ENCODE measurements at regions not wholly inside any gene's neighbourhood (a gene's known extent, or its start where the extent isn't known, plus 50 kb on each side); places are given as distances from the start of the nearest gene placed in this dataset.

GRCh38 chrX:104325213-104325585 is 70.5 kb upstream of the ESX1 start:
- H3K27me3 ChIP-seq (ENCODE audit: insufficient read depth, low read depth, low read length) = no peaks in the 10 kb centered on the region
- no peaks in the 10 kb centered on the region for H3K79me2 ChIP-seq (replicated peaks; ENCODE audit: insufficient read depth, low read length)
- no peaks in the 10 kb centered on the region for H3F3A ChIP-seq (ENCODE audit: insufficient read depth, low read length, poor library complexity, severe bottlenecking)
- no peaks in the 10 kb centered on the region for H4K20me1 ChIP-seq (ENCODE audit: insufficient read depth)
- no peak overlapping the region for H2AFZ ChIP-seq (ENCODE audit: low read depth, low read length)
- H3K27ac ChIP-seq (ENCODE audit: low read length) = no peak overlapping the region
- H3K9me2 ChIP-seq (ENCODE audit: insufficient read depth, low read length) = no peaks in the 10 kb centered on the region
- no peaks in the 10 kb centered on the region for H3K9me3 ChIP-seq (ENCODE audit: low read length)
- no peak overlapping the region for H3K9ac ChIP-seq (ENCODE audit: low read length)
- TF ChIP-seq RAD21 (conservative IDR thresholded peaks at IDR 0.05) = no peak
- TF ChIP-seq MXI1 (conservative IDR thresholded peaks at IDR 0.05; ENCODE audit: poor library complexity, severe bottlenecking) = no peak
- no peak for TF ChIP-seq POLR2AphosphoS5 (IDR thresholded peaks at IDR 0.05)
- no peak for TF ChIP-seq EP300 (conservative IDR thresholded peaks at IDR 0.05; ENCODE audit: poor library complexity, severe bottlenecking)
- no peak for TF ChIP-seq EZH2 (IDR thresholded peaks at IDR 0.05; ENCODE audit: borderline replicate concordance, insufficient read depth, low read length, poor library complexity, severe bottlenecking)
- no peak for TF ChIP-seq REST (IDR thresholded peaks at IDR 0.05; ENCODE audit: borderline replicate concordance)
- no peak for TF ChIP-seq TAF1 (IDR thresholded peaks at IDR 0.05; ENCODE audit: low read depth)
- TF ChIP-seq CTCF (IDR thresholded peaks at IDR 0.05; ENCODE audit: poor library complexity, severe bottlenecking) = no peak
- no peak for TF ChIP-seq SMC3 (conservative IDR thresholded peaks at IDR 0.05; ENCODE audit: poor library complexity)
- H3K4me3 ChIP-seq (ENCODE audit: low read length) = no peak overlapping the region
- H3K36me3 ChIP-seq (ENCODE audit: insufficient read depth, low read length) = no peaks in the 10 kb centered on the region
- no peak overlapping the region for H3K4me2 ChIP-seq (ENCODE audit: low read length)

GRCh38 chrX:104324461-104325212 is 69.9 kb upstream of the ESX1 start:
- Histone ChIP-seq H3K9ac (ENCODE audit: low read length) (no peak overlapping the region), H3K9me3 (ENCODE audit: low read length) (no peaks in the 10 kb centered on the region), H4K20me1 (ENCODE audit: insufficient read depth) (no peaks in the 10 kb centered on the region), H3K4me2 (ENCODE audit: low read length) (no peak overlapping the region), H3K79me2 (replicated peaks; ENCODE audit: insufficient read depth, low read length) (no peaks in the 10 kb centered on the region), H2AFZ (ENCODE audit: low read depth, low read length) (no peak overlapping the region), H3K27me3 (ENCODE audit: insufficient read depth, low read depth, low read length) (no peaks in the 10 kb centered on the region), H3K36me3 (ENCODE audit: insufficient read depth, low read length) (no peaks in the 10 kb centered on the region), H3F3A (ENCODE audit: insufficient read depth, low read length, poor library complexity, severe bottlenecking) (no peaks in the 10 kb centered on the region), H3K9me2 (ENCODE audit: insufficient read depth, low read length) (no peaks in the 10 kb centered on the region), H3K27ac (ENCODE audit: low read length) (no peak overlapping the region), H3K4me3 (ENCODE audit: low read length) (no peak overlapping the region)
- TF ChIP-seq CTCF (IDR thresholded peaks at IDR 0.05; ENCODE audit: poor library complexity, severe bottlenecking) (no peak), TAF1 (IDR thresholded peaks at IDR 0.05; ENCODE audit: low read depth) (no peak), EP300 (conservative IDR thresholded peaks at IDR 0.05; ENCODE audit: poor library complexity, severe bottlenecking) (no peak), RAD21 (conservative IDR thresholded peaks at IDR 0.05) (no peak), EZH2 (IDR thresholded peaks at IDR 0.05; ENCODE audit: borderline replicate concordance, insufficient read depth, low read length, poor library complexity, severe bottlenecking) (no peak), REST (IDR thresholded peaks at IDR 0.05; ENCODE audit: borderline replicate concordance) (no peak), MXI1 (conservative IDR thresholded peaks at IDR 0.05; ENCODE audit: poor library complexity, severe bottlenecking) (no peak), POLR2AphosphoS5 (IDR thresholded peaks at IDR 0.05) (no peak), SMC3 (conservative IDR thresholded peaks at IDR 0.05; ENCODE audit: poor library complexity) (no peak)
